Hindlimb muscle (tissue), 1 donor: ENCODE measurements at regions not wholly inside any gene's neighbourhood (a gene's known extent, or its start where the extent isn't known, plus 50 kb on each side); places are given as distances from the start of the nearest gene placed in this dataset.
"Not testable (repeated sequence)": the region's sequence is repeated elsewhere in the genome, so short reads cannot be mapped to it uniquely, and the experiment has no call there.

Source experiments
- DNase-seq: peaks from one replicate; pipeline ENCODE4 v3.0.0-alpha.2; 2013

- no peak for DNase-seq
Observed at GRCh38 chr6:27771235-27771634, 141.0 kb downstream of the OR2B2 start.

- DNase-seq, result no peak
Observed at GRCh38 chr6:27770724-27771123, 141.5 kb downstream of the OR2B2 start.

- no peak for DNase-seq
Observed at GRCh38 chr6:27768556-27768955, 143.6 kb downstream of the OR2B2 start.

- DNase-seq, result no peak
Observed at GRCh38 chr6:27767851-27768250, 144.3 kb downstream of the OR2B2 start.

GRCh38 chr6:27766405-27766804, 145.8 kb downstream of the OR2B2 start:
- DNase-seq, result no peak

- no peak for DNase-seq
Observed at GRCh38 chr6:27765028-27765590, 147.1 kb downstream of the OR2B2 start.

- DNase-seq, result no peak
Observed at GRCh38 chr6:27761391-27761790, 150.8 kb downstream of the OR2B2 start.

- no peak for DNase-seq
Observed at GRCh38 chr6:27760464-27760863, 151.7 kb downstream of the OR2B2 start.

- no peak for DNase-seq
Observed at GRCh38 chr6:27759930-27760329, 152.3 kb downstream of the OR2B2 start.

- no peak for DNase-seq
Observed at GRCh38 chr6:27758491-27758890, 153.7 kb downstream of the OR2B2 start.

GRCh38 chr6:27757307-27757706, 154.9 kb downstream of the OR2B2 start:
- peak; percentile 56 for DNase-seq

GRCh38 chr6:27755768-27756167, 156.4 kb downstream of the OR2B2 start:
- DNase-seq, result no peak

- DNase-seq, result no peak
Observed at GRCh38 chr6:27754408-27754782, 157.8 kb downstream of the OR2B2 start.

- peak; percentile 40 for DNase-seq
Observed at GRCh38 chr6:27753668-27754407, 158.4 kb downstream of the OR2B2 start.

GRCh38 chr6:27752038-27752885, 159.9 kb downstream of the OR2B2 start:
- DNase-seq, result peak; percentile 87

- no peak for DNase-seq
Observed at GRCh38 chr6:27748661-27749060, 163.5 kb downstream of the OR2B2 start.

GRCh38 chr6:27747637-27748036, 164.6 kb downstream of the OR2B2 start:
- DNase-seq, result no peak

GRCh38 chr6:27746860-27747259, 165.3 kb downstream of the OR2B2 start:
- DNase-seq, result not testable (repeated sequence)

GRCh38 chr6:27743787-27744186, 168.4 kb downstream of the OR2B2 start:
- no peak for DNase-seq

GRCh38 chr6:27742833-27743573, 169.2 kb downstream of the OR2B2 start:
- no peak for DNase-seq

GRCh38 chr6:27739902-27740301, 172.3 kb downstream of the OR2B2 start:
- not testable (repeated sequence) for DNase-seq

GRCh38 chr6:27736686-27737085, 175.5 kb downstream of the OR2B2 start:
- DNase-seq, result no peak

- DNase-seq, result no peak
Observed at GRCh38 chr6:27728442-27728841, 183.8 kb downstream of the OR2B2 start.
